ENCODE measurements at regions not wholly inside any gene's neighbourhood (a gene's known extent, or its start where the extent isn't known, plus 50 kb on each side); places are given as distances from the start of the nearest gene placed in this dataset.

- TF ChIP-seq CTCF (IDR thresholded peaks at IDR 0.05; ENCODE audit: low read length) (no peak), EZH2 (optimal IDR thresholded peaks at IDR 0.05; ENCODE audit: low read depth, low read length) (no peak), EZH2phosphoT487 (IDR thresholded peaks at IDR 0.05; ENCODE audit: low read length) (no peak)
Measured at GRCh38 chr18:22507055-22507454, 89.3 kb upstream of the CTAGE1 start.

Data from MM.1S (cell line).